ENCODE measurements at regions not wholly inside any gene's neighbourhood (a gene's known extent, or its start where the extent isn't known, plus 50 kb on each side); places are given as distances from the start of the nearest gene placed in this dataset.

DNA sequence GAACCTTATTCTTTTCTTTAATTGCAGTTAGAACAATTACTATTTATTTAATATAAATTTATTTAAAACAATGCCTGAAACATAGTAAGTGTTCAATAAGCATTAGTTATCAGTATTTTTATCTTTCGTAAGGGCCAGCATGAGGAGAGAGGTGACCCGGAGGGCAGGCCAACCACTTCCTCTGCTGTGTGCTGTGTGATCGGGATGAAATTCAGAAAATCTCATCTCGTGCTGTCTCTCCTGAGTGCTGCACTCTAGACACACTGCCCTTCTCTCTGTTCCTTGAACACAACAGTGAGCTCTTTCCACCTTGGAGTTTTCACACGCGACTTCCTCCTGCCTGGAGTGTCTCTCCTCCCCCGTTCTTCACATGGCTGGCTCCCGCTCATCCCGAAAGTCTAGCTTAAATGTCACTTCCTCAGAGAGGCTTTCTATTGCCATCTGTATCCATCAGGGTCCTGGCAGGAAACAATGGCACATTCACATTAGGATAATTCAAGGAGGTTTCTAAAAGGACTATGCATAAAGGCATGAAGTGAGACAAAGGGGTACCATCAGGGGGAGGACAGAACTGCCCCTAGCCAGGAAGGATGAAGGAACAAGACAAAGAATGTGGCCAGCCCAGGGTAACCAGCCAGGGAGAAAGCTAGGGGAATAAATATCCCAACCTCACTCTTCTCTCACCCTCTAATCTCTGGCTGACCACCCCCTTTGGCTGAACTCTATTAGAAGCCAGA, 142.6 kb upstream of the GJB5 start:
- TF ChIP-seq NR3C1 (IDR thresholded peaks at IDR 0.05) (no peak), RFX5 (IDR thresholded peaks at IDR 0.05) (no peak), RAD21 (conservative IDR thresholded peaks at IDR 0.05 in 1 of 2, IDR thresholded peaks at IDR 0.05 in 1 of 2) (no peak), POLR2AphosphoS2 (conservative IDR thresholded peaks at IDR 0.05; ENCODE audit: low read length) (no peak), CEBPB (IDR thresholded peaks at IDR 0.05) (no peak), HOXB5 (CRISPR knock-in tag; IDR thresholded peaks at IDR 0.05) (no peak), POLR2A (IDR thresholded peaks at IDR 0.05; ENCODE audit: low read length) (no peak), CHD4 (IDR thresholded peaks at IDR 0.05; ENCODE audit: borderline replicate concordance) (no peak), HMGXB4 (CRISPR knock-in tag; IDR thresholded peaks at IDR 0.05; ENCODE audit: borderline replicate concordance) (no peak), NFE2L2 (conservative IDR thresholded peaks at IDR 0.05; ENCODE audit: low read length) (no peak)
- TF ChIP-seq, protein P1, sequence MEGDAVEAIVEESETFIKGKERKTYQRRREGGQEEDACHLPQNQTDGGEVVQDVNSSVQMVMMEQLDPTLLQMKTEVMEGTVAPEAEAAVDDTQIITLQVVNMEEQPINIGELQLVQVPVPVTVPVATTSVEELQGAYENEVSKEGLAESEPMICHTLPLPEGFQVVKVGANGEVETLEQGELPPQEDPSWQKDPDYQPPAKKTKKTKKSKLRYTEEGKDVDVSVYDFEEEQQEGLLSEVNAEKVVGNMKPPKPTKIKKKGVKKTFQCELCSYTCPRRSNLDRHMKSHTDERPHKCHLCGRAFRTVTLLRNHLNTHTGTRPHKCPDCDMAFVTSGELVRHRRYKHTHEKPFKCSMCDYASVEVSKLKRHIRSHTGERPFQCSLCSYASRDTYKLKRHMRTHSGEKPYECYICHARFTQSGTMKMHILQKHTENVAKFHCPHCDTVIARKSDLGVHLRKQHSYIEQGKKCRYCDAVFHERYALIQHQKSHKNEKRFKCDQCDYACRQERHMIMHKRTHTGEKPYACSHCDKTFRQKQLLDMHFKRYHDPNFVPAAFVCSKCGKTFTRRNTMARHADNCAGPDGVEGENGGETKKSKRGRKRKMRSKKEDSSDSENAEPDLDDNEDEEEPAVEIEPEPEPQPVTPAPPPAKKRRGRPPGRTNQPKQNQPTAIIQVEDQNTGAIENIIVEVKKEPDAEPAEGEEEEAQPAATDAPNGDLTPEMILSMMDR (IDR thresholded peaks at IDR 0.05): no peak
- TF ChIP-seq, protein P2, sequence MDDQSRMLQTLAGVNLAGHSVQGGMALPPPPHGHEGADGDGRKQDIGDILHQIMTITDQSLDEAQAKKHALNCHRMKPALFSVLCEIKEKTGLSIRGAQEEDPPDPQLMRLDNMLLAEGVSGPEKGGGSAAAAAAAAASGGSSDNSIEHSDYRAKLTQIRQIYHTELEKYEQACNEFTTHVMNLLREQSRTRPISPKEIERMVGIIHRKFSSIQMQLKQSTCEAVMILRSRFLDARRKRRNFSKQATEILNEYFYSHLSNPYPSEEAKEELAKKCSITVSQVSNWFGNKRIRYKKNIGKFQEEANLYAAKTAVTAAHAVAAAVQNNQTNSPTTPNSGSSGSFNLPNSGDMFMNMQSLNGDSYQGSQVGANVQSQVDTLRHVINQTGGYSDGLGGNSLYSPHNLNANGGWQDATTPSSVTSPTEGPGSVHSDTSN (IDR thresholded peaks at IDR 0.05): no peak
